NCI-H1092 (cell line): ENCODE measurements at regions not wholly inside any gene's neighbourhood (a gene's known extent, or its start where the extent isn't known, plus 50 kb on each side); places are given as distances from the start of the nearest gene placed in this dataset.

Experiments used
- DNase-seq: peaks from one replicate; lab custom pipeline; 2025; lab: John Stamatoyannopoulos, UW

GRCh38 chr20:7411075-7411474 is 529.2 kb downstream of the HAO1 start:
- DNase-seq, result no peak

- no peak for DNase-seq
These were observed 524.8 kb downstream of the HAO1 start for GRCh38 chr20:7415427-7415826.

- no peak for DNase-seq
These were observed 523.9 kb downstream of the HAO1 start for GRCh38 chr20:7416382-7416781.

- no peak for DNase-seq
These were observed 519.9 kb downstream of the HAO1 start for GRCh38 chr20:7420345-7420744.

GRCh38 chr20:7426890-7427496 is 513.3 kb downstream of the HAO1 start:
- no peak for DNase-seq

GRCh38 chr20:7428946-7429345 is 511.3 kb downstream of the HAO1 start:
- no peak for DNase-seq

- no peak for DNase-seq
These were observed 507.6 kb downstream of the HAO1 start for GRCh38 chr20:7432612-7433011.

- DNase-seq, result no peak
These were observed 502.9 kb downstream of the HAO1 start for GRCh38 chr20:7437311-7437710.

- no peak for DNase-seq
These were observed 491.0 kb downstream of the HAO1 start for GRCh38 chr20:7449269-7449668.

GRCh38 chr20:7452890-7453289 is 487.4 kb downstream of the HAO1 start:
- DNase-seq, result no peak

GRCh38 chr20:7454047-7454446 is 486.2 kb downstream of the HAO1 start:
- no peak for DNase-seq

- no peak for DNase-seq
These were observed 481.8 kb downstream of the HAO1 start for GRCh38 chr20:7458459-7458858.

- DNase-seq, result no peak
These were observed 481.2 kb downstream of the HAO1 start for GRCh38 chr20:7459083-7459482.

- DNase-seq, result no peak
These were observed 477.0 kb downstream of the HAO1 start for GRCh38 chr20:7463290-7463689.

GRCh38 chr20:7470912-7471311 is 469.3 kb downstream of the HAO1 start:
- no peak for DNase-seq

GRCh38 chr20:7490288-7490687 is 450.0 kb downstream of the HAO1 start:
- no peak for DNase-seq

GRCh38 chr20:7492257-7492656 is 448.0 kb downstream of the HAO1 start:
- DNase-seq, result no peak

GRCh38 chr20:7493311-7493710 is 446.9 kb downstream of the HAO1 start:
- DNase-seq, result no peak

- no peak for DNase-seq
These were observed 443.8 kb downstream of the HAO1 start for GRCh38 chr20:7496394-7496991.

GRCh38 chr20:7497985-7498384 is 442.3 kb downstream of the HAO1 start:
- no peak for DNase-seq

- no peak for DNase-seq
These were observed 441.1 kb downstream of the HAO1 start for GRCh38 chr20:7499201-7499600.

- DNase-seq, result no peak
These were observed 440.0 kb downstream of the HAO1 start for GRCh38 chr20:7500231-7500663.

GRCh38 chr20:7503501-7503900 is 436.8 kb downstream of the HAO1 start:
- DNase-seq, result no peak

GRCh38 chr20:7505152-7505834 is 435.0 kb downstream of the HAO1 start:
- DNase-seq, result no peak
